ENCODE measurements at regions not wholly inside any gene's neighbourhood (a gene's known extent, or its start where the extent isn't known, plus 50 kb on each side); places are given as distances from the start of the nearest gene placed in this dataset.

GRCh38 chr3:101932326-101933068 lies 83.2 kb downstream of the NFKBIZ start:
- ATAC-seq: no peak
- TF ChIP-seq SNAI2 (CRISPR knock-in tag; IDR thresholded peaks at IDR 0.05) (no peak), ZC3H10 (CRISPR knock-in tag; IDR thresholded peaks at IDR 0.05) (no peak), ESRRG (CRISPR knock-in tag; IDR thresholded peaks at IDR 0.05) (no peak), ZNF70 (CRISPR knock-in tag; IDR thresholded peaks at IDR 0.05) (no peak), ZFP30 (CRISPR knock-in tag; IDR thresholded peaks at IDR 0.05) (no peak), TOX (CRISPR knock-in tag; IDR thresholded peaks at IDR 0.05; ENCODE audit: borderline replicate concordance) (no peak), BACH2 (CRISPR knock-in tag; IDR thresholded peaks at IDR 0.05; ENCODE audit: borderline replicate concordance) (no peak), ZFP3 (CRISPR knock-in tag; IDR thresholded peaks at IDR 0.05) (no peak), ARNTL (CRISPR knock-in tag; IDR thresholded peaks at IDR 0.05; ENCODE audit: borderline replicate concordance, low read depth) (no peak), ZNF565 (CRISPR knock-in tag; conservative IDR thresholded peaks at IDR 0.05; ENCODE audit: low read depth) (no peak), CSDC2 (CRISPR knock-in tag; IDR thresholded peaks at IDR 0.05) (no peak), CREB5 (CRISPR knock-in tag; IDR thresholded peaks at IDR 0.05; ENCODE audit: low read depth) (no peak), ZNF8 (CRISPR knock-in tag; IDR thresholded peaks at IDR 0.05) (no peak), GLIS3 (CRISPR knock-in tag; IDR thresholded peaks at IDR 0.05) (no peak), RARB (CRISPR knock-in tag; IDR thresholded peaks at IDR 0.05) (no peak)
- TF ChIP-seq, protein P1, sequence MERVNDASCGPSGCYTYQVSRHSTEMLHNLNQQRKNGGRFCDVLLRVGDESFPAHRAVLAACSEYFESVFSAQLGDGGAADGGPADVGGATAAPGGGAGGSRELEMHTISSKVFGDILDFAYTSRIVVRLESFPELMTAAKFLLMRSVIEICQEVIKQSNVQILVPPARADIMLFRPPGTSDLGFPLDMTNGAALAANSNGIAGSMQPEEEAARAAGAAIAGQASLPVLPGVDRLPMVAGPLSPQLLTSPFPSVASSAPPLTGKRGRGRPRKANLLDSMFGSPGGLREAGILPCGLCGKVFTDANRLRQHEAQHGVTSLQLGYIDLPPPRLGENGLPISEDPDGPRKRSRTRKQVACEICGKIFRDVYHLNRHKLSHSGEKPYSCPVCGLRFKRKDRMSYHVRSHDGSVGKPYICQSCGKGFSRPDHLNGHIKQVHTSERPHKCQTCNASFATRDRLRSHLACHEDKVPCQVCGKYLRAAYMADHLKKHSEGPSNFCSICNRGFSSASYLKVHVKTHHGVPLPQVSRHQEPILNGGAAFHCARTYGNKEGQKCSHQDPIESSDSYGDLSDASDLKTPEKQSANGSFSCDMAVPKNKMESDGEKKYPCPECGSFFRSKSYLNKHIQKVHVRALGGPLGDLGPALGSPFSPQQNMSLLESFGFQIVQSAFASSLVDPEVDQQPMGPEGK (CRISPR knock-in tag; IDR thresholded peaks at IDR 0.05; ENCODE audit: borderline replicate concordance): no peak
- TF ChIP-seq, protein P2, sequence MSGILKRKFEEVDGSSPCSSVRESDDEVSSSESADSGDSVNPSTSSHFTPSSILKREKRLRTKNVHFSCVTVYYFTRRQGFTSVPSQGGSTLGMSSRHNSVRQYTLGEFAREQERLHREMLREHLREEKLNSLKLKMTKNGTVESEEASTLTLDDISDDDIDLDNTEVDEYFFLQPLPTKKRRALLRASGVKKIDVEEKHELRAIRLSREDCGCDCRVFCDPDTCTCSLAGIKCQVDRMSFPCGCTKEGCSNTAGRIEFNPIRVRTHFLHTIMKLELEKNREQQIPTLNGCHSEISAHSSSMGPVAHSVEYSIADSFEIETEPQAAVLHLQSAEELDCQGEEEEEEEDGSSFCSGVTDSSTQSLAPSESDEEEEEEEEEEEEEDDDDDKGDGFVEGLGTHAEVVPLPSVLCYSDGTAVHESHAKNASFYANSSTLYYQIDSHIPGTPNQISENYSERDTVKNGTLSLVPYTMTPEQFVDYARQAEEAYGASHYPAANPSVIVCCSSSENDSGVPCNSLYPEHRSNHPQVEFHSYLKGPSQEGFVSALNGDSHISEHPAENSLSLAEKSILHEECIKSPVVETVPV (CRISPR knock-in tag; IDR thresholded peaks at IDR 0.05): no peak
- TF ChIP-seq, protein P3, sequence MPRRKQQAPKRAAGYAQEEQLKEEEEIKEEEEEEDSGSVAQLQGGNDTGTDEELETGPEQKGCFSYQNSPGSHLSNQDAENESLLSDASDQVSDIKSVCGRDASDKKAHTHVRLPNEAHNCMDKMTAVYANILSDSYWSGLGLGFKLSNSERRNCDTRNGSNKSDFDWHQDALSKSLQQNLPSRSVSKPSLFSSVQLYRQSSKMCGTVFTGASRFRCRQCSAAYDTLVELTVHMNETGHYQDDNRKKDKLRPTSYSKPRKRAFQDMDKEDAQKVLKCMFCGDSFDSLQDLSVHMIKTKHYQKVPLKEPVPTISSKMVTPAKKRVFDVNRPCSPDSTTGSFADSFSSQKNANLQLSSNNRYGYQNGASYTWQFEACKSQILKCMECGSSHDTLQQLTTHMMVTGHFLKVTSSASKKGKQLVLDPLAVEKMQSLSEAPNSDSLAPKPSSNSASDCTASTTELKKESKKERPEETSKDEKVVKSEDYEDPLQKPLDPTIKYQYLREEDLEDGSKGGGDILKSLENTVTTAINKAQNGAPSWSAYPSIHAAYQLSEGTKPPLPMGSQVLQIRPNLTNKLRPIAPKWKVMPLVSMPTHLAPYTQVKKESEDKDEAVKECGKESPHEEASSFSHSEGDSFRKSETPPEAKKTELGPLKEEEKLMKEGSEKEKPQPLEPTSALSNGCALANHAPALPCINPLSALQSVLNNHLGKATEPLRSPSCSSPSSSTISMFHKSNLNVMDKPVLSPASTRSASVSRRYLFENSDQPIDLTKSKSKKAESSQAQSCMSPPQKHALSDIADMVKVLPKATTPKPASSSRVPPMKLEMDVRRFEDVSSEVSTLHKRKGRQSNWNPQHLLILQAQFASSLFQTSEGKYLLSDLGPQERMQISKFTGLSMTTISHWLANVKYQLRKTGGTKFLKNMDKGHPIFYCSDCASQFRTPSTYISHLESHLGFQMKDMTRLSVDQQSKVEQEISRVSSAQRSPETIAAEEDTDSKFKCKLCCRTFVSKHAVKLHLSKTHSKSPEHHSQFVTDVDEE (CRISPR knock-in tag; IDR thresholded peaks at IDR 0.05): no peak
- TF ChIP-seq, protein P4, sequence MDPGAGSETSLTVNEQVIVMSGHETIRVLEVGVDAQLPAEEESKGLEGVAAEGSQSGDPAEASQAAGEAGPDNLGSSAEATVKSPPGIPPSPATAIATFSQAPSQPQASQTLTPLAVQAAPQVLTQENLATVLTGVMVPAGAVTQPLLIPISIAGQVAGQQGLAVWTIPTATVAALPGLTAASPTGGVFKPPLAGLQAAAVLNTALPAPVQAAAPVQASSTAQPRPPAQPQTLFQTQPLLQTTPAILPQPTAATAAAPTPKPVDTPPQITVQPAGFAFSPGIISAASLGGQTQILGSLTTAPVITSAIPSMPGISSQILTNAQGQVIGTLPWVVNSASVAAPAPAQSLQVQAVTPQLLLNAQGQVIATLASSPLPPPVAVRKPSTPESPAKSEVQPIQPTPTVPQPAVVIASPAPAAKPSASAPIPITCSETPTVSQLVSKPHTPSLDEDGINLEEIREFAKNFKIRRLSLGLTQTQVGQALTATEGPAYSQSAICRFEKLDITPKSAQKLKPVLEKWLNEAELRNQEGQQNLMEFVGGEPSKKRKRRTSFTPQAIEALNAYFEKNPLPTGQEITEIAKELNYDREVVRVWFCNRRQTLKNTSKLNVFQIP (CRISPR knock-in tag; IDR thresholded peaks at IDR 0.05; ENCODE audit: borderline replicate concordance, low read depth): no peak

GRCh38 chr3:101936419-101937356 lies 87.4 kb downstream of the NFKBIZ start:
- peak; percentile 42; the same call in 2 of the 3 replicates for ATAC-seq
- TF ChIP-seq, protein P2 (CRISPR knock-in tag; IDR thresholded peaks at IDR 0.05): no peak
- peak; percentile 38; the same call in 1 of the 2 replicates for TF ChIP-seq ISL1 (CRISPR knock-in tag; IDR thresholded peaks at IDR 0.05)
- TF ChIP-seq ESRRG (CRISPR knock-in tag; IDR thresholded peaks at IDR 0.05): no peak
- TF ChIP-seq CREB5 (CRISPR knock-in tag; IDR thresholded peaks at IDR 0.05; ENCODE audit: low read depth): no peak
